KBM-7 (cell line): ENCODE measurements at regions not wholly inside any gene's neighbourhood (a gene's known extent, or its start where the extent isn't known, plus 50 kb on each side); places are given as distances from the start of the nearest gene placed in this dataset.
A peak's percentile ranks its signal among the peaks of the same experiment; 100 is the strongest.

Source experiments
- DNase-seq: peaks from one replicate; pipeline ENCODE4 v3.0.0-alpha.2; 2015
- in situ Hi-C: fragments of 300-500 bp; cut with MboI; formaldehyde crosslinking; loops from 2 replicates; pipeline ENCODE4 v1.14.3; 2020; ENCODE audit warnings: low sequenced_read_pairs, low pct_unique_long_range_greater_than_20kb, mixed read lengths

GRCh38 chr4:106869551-106869950 is 166.6 kb downstream of the DKK2 start:
- no peak for DNase-seq
- in situ Hi-C loops, result no loop called here

GRCh38 chr4:106868381-106869035 is 167.6 kb downstream of the DKK2 start:
- DNase-seq, result no peak
- in situ Hi-C loops, result no loop called here

GRCh38 chr4:106864231-106864630 is 171.9 kb downstream of the DKK2 start:
- no peak for DNase-seq
- in situ Hi-C loops, result no loop called here

GRCh38 chr4:106854569-106855351 is 181.4 kb downstream of the DKK2 start:
- in situ Hi-C loops, result no loop called here
- DNase-seq, result no peak

- no peak for DNase-seq
- in situ Hi-C loops, result no loop called here
Measured at GRCh38 chr4:106852426-106852825, 183.7 kb downstream of the DKK2 start.

GRCh38 chr4:106851726-106852125 is 184.4 kb downstream of the DKK2 start:
- in situ Hi-C loops, result no loop called here
- no peak for DNase-seq

GRCh38 chr4:106850691-106851090 is 185.4 kb downstream of the DKK2 start:
- in situ Hi-C loops, result no loop called here

GRCh38 chr4:106835919-106836318 is 200.2 kb downstream of the DKK2 start:
- no peak for DNase-seq
- in situ Hi-C loops, result no loop called here

More at GRCh38 chr4:106850691-106851090, 185.4 kb downstream of the DKK2 start:
- no peak for DNase-seq

- no peak for DNase-seq
- in situ Hi-C loops, result no loop called here
Measured at GRCh38 chr4:106830879-106831278, 205.2 kb downstream of the DKK2 start.

- DNase-seq, result no peak
- in situ Hi-C loops, result no loop called here
Measured at GRCh38 chr4:106818764-106819163, 217.3 kb downstream of the DKK2 start.

- in situ Hi-C loops, result no loop called here
- no peak for DNase-seq
Measured at GRCh38 chr4:106816496-106816895, 219.6 kb downstream of the DKK2 start.

GRCh38 chr4:106810122-106810521 is 226.0 kb downstream of the DKK2 start:
- no peak for DNase-seq
- in situ Hi-C loops, result no loop called here

GRCh38 chr4:106809076-106809475 is 227.0 kb downstream of the DKK2 start:
- in situ Hi-C loops, result no loop called here
- peak; percentile 64 for DNase-seq

- no peak for DNase-seq
- in situ Hi-C loops, result no loop called here
Measured at GRCh38 chr4:106806158-106806797, 229.8 kb downstream of the DKK2 start.

GRCh38 chr4:106803083-106803482 is 233.0 kb downstream of the DKK2 start:
- in situ Hi-C loops, result no loop called here

GRCh38 chr4:106801386-106801785 is 234.7 kb downstream of the DKK2 start:
- in situ Hi-C loops, result no loop called here
- no peak for DNase-seq

More at GRCh38 chr4:106803083-106803482, 233.0 kb downstream of the DKK2 start:
- DNase-seq, result no peak

- in situ Hi-C loops, result no loop called here
- DNase-seq, result no peak
Measured at GRCh38 chr4:106796876-106797275, 239.2 kb downstream of the DKK2 start.

GRCh38 chr4:106795326-106795725 is 240.8 kb downstream of the DKK2 start:
- no peak for DNase-seq
- in situ Hi-C loops, result no loop called here

- in situ Hi-C loops, result no loop called here
- DNase-seq, result no peak
Measured at GRCh38 chr4:106793933-106794332, 242.2 kb downstream of the DKK2 start.

GRCh38 chr4:106775636-106776035 is 260.5 kb downstream of the DKK2 start:
- in situ Hi-C loops, result no loop called here
- DNase-seq, result peak; percentile 51
